ENCODE measurements at regions not wholly inside any gene's neighbourhood (a gene's known extent, or its start where the extent isn't known, plus 50 kb on each side); places are given as distances from the start of the nearest gene placed in this dataset.

DNA sequence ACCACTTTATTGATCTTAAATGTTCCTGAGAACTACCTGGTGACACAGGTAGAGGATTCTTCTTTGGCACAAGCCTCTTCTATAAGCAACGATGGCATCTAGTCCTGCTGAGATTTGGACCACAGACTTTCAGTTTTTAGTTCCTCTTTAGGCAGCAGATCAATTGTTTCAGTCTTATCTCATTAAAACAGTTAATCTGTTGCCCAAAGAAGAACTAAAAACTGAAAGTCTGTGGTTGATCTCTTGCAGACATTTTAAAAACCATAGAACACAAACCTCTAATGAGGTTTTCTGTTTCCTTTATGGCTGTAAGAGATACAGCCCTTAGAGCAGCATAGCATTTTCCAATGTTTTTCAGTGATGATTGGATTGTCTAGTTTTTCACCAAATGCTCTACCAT lies 480.9 kb downstream of the MTRR start (continued):
- TF ChIP-seq ESRRA (CRISPR knock-in tag; IDR thresholded peaks at IDR 0.05; ENCODE audit: borderline replicate concordance): no peak
- no peak for TF ChIP-seq FOXK1 (CRISPR knock-in tag; IDR thresholded peaks at IDR 0.05)
- no peak for TF ChIP-seq MYBL2 (CRISPR knock-in tag; IDR thresholded peaks at IDR 0.05)
- no peak for TF ChIP-seq TEAD4 (CRISPR knock-in tag; IDR thresholded peaks at IDR 0.05)
- TF ChIP-seq, protein P1, sequence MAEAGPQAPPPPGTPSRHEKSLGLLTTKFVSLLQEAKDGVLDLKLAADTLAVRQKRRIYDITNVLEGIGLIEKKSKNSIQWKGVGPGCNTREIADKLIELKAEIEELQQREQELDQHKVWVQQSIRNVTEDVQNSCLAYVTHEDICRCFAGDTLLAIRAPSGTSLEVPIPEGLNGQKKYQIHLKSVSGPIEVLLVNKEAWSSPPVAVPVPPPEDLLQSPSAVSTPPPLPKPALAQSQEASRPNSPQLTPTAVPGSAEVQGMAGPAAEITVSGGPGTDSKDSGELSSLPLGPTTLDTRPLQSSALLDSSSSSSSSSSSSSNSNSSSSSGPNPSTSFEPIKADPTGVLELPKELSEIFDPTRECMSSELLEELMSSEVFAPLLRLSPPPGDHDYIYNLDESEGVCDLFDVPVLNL (CRISPR knock-in tag; IDR thresholded peaks at IDR 0.05; ENCODE audit: borderline replicate concordance, low read depth): no peak
- no peak for TF ChIP-seq PRRX2 (CRISPR knock-in tag; IDR thresholded peaks at IDR 0.05)
- no peak for TF ChIP-seq ZNF121 (CRISPR knock-in tag; IDR thresholded peaks at IDR 0.05)

DNA sequence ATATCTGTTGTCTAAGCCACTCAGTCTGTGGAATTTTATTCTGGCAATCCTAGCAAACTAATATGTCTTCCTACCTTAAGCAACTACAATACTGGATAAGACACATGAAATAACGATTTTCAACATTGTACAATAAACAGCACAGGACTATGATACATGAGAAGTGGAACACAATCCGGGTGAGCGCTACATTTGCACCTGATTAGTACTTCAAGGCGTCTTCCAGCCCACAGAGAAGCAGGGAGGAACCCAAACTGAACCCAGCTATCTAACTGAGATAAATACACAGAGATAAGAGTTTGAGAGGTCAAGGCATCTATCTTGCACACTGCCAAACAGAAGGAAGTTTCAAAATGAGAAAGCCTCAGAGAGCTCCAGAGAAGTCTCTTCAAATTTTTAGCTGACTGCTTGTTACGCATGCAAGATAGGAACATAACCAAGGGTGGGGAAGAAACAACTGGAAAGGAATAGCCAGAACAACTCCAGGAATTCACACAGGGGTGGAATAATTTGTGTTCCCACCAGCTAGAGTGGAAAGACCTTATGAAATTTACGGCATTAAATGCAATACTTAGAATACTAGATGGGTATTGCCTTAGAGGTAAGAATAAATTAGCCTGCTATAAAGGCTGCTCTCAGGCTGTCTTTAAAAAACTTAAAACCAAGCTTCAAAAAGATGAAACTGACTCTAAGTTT lies 481.8 kb downstream of the MTRR start:
- H3K4me1 Mint-ChIP-seq: no peaks in the 10 kb centered on the region
- no peak for ATAC-seq
- no peak for TF ChIP-seq ZNF416 (CRISPR knock-in tag; IDR thresholded peaks at IDR 0.05)
- TF ChIP-seq, protein P2, sequence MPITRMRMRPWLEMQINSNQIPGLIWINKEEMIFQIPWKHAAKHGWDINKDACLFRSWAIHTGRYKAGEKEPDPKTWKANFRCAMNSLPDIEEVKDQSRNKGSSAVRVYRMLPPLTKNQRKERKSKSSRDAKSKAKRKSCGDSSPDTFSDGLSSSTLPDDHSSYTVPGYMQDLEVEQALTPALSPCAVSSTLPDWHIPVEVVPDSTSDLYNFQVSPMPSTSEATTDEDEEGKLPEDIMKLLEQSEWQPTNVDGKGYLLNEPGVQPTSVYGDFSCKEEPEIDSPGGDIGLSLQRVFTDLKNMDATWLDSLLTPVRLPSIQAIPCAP (CRISPR knock-in tag; IDR thresholded peaks at IDR 0.05): no peak
- TF ChIP-seq, protein P3, sequence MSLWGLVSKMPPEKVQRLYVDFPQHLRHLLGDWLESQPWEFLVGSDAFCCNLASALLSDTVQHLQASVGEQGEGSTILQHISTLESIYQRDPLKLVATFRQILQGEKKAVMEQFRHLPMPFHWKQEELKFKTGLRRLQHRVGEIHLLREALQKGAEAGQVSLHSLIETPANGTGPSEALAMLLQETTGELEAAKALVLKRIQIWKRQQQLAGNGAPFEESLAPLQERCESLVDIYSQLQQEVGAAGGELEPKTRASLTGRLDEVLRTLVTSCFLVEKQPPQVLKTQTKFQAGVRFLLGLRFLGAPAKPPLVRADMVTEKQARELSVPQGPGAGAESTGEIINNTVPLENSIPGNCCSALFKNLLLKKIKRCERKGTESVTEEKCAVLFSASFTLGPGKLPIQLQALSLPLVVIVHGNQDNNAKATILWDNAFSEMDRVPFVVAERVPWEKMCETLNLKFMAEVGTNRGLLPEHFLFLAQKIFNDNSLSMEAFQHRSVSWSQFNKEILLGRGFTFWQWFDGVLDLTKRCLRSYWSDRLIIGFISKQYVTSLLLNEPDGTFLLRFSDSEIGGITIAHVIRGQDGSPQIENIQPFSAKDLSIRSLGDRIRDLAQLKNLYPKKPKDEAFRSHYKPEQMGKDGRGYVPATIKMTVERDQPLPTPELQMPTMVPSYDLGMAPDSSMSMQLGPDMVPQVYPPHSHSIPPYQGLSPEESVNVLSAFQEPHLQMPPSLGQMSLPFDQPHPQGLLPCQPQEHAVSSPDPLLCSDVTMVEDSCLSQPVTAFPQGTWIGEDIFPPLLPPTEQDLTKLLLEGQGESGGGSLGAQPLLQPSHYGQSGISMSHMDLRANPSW (CRISPR knock-in tag; conservative IDR thresholded peaks at IDR 0.05; ENCODE audit: low read depth): no peak
- H3K36me3 Mint-ChIP-seq: no peaks in the 10 kb centered on the region
- H3K9me3 Mint-ChIP-seq: peaks cover 23% of the 10 kb centered on the region
- DNase-seq (ENCODE audit: low spot score): no peak
- no peak overlapping the region for H3K27ac Mint-ChIP-seq
- ChIA-PET POLR2A (no interaction called here), CTCF (no interaction called here)
- H3K4me3 Mint-ChIP-seq: no peak overlapping the region
- no peaks in the 10 kb centered on the region for H3K27me3 Mint-ChIP-seq (ENCODE audit: low read depth)

DNA sequence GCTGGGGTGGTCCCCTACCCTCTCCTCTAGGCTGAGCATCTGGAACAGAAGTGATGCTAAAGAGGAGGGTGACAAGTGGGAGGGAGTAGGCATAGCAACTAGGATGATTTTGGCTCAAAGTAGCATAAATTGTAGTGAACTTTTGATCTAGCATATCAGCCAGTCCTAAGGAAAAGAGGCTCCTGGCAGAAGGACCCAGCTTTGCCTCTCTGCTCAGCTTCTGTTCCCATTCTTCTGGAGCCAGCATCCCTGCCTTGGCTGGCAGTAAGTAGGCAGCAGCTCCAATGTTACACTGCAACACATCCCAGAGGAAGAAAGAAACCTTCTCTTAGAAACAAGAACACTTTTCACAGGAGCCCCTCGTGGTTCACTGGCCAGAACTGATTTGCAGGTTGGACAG lies 487.0 kb downstream of the MTRR start:
- no peaks in the 10 kb centered on the region for H3K4me1 Mint-ChIP-seq
- ATAC-seq: no peak
- no peak for DNase-seq (ENCODE audit: low spot score)
- H3K27ac Mint-ChIP-seq: no peak overlapping the region
- no peak overlapping the region for H3K4me3 Mint-ChIP-seq
- no peaks in the 10 kb centered on the region for H3K27me3 Mint-ChIP-seq (ENCODE audit: low read depth)
- POLR2A ChIA-PET: no interaction called here
- no peaks in the 10 kb centered on the region for H3K36me3 Mint-ChIP-seq
- CTCF ChIA-PET: interaction anchor here (0.9 kb wide), 1 partner anchor 552 kb away, joined by 3 read pairs; no protein-coding TSS in a partner anchor
- peaks cover 6% of the 10 kb centered on the region; the same call in 1 of the 2 replicates for H3K9me3 Mint-ChIP-seq
- TF ChIP-seq, protein P4, sequence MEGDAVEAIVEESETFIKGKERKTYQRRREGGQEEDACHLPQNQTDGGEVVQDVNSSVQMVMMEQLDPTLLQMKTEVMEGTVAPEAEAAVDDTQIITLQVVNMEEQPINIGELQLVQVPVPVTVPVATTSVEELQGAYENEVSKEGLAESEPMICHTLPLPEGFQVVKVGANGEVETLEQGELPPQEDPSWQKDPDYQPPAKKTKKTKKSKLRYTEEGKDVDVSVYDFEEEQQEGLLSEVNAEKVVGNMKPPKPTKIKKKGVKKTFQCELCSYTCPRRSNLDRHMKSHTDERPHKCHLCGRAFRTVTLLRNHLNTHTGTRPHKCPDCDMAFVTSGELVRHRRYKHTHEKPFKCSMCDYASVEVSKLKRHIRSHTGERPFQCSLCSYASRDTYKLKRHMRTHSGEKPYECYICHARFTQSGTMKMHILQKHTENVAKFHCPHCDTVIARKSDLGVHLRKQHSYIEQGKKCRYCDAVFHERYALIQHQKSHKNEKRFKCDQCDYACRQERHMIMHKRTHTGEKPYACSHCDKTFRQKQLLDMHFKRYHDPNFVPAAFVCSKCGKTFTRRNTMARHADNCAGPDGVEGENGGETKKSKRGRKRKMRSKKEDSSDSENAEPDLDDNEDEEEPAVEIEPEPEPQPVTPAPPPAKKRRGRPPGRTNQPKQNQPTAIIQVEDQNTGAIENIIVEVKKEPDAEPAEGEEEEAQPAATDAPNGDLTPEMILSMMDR (IDR thresholded peaks at IDR 0.05): no peak
- TF ChIP-seq RORB (CRISPR knock-in tag; IDR thresholded peaks at IDR 0.05): no peak
- no peak for TF ChIP-seq GTF2I (CRISPR knock-in tag; conservative IDR thresholded peaks at IDR 0.05)
- no peak for TF ChIP-seq SP1 (CRISPR knock-in tag; conservative IDR thresholded peaks at IDR 0.05)
- TF ChIP-seq, protein P2 (CRISPR knock-in tag; IDR thresholded peaks at IDR 0.05): no peak
- no peak for TF ChIP-seq ZNF232 (CRISPR knock-in tag; IDR thresholded peaks at IDR 0.05)
- TF ChIP-seq FOXJ3 (CRISPR knock-in tag; IDR thresholded peaks at IDR 0.05; ENCODE audit: borderline replicate concordance): no peak
- no peak for TF ChIP-seq CREB1 (CRISPR knock-in tag; IDR thresholded peaks at IDR 0.05)
- no peak for TF ChIP-seq KAT7 (CRISPR knock-in tag; IDR thresholded peaks at IDR 0.05; ENCODE audit: borderline replicate concordance)
- TF ChIP-seq, protein P5, sequence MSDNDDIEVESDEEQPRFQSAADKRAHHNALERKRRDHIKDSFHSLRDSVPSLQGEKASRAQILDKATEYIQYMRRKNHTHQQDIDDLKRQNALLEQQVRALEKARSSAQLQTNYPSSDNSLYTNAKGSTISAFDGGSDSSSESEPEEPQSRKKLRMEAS (CRISPR knock-in tag; IDR thresholded peaks at IDR 0.05): no peak
- TF ChIP-seq, protein P6, sequence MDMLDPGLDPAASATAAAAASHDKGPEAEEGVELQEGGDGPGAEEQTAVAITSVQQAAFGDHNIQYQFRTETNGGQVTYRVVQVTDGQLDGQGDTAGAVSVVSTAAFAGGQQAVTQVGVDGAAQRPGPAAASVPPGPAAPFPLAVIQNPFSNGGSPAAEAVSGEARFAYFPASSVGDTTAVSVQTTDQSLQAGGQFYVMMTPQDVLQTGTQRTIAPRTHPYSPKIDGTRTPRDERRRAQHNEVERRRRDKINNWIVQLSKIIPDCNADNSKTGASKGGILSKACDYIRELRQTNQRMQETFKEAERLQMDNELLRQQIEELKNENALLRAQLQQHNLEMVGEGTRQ (CRISPR knock-in tag; IDR thresholded peaks at IDR 0.05): no peak
- no peak for TF ChIP-seq MXD4 (CRISPR knock-in tag; IDR thresholded peaks at IDR 0.05; ENCODE audit: borderline replicate concordance)
- TF ChIP-seq, protein P7, sequence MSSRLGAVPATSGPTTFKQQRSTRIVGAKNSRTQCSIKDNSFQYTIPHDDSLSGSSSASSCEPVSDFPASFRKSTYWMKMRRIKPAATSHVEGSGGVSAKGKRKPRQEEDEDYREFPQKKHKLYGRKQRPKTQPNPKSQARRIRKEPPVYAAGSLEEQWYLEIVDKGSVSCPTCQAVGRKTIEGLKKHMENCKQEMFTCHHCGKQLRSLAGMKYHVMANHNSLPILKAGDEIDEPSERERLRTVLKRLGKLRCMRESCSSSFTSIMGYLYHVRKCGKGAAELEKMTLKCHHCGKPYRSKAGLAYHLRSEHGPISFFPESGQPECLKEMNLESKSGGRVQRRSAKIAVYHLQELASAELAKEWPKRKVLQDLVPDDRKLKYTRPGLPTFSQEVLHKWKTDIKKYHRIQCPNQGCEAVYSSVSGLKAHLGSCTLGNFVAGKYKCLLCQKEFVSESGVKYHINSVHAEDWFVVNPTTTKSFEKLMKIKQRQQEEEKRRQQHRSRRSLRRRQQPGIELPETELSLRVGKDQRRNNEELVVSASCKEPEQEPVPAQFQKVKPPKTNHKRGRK (CRISPR knock-in tag; IDR thresholded peaks at IDR 0.05; ENCODE audit: borderline replicate concordance): no peak
